NCI-H146 (cell line): ENCODE measurements at regions not wholly inside any gene's neighbourhood (a gene's known extent, or its start where the extent isn't known, plus 50 kb on each side); places are given as distances from the start of the nearest gene placed in this dataset.
"Not testable (repeated sequence)": the region's sequence is repeated elsewhere in the genome, so short reads cannot be mapped to it uniquely, and the experiment has no call there.

ENCODE experiments used
- DNase-seq: peaks from one replicate; lab custom pipeline; 2025; lab: John Stamatoyannopoulos, UW

GRCh38 chr5:118604106-118604505, 384.2 kb downstream of the DTWD2 start:
- DNase-seq: no peak

- DNase-seq: no peak
Measured at GRCh38 chr5:118603278-118603677, 385.1 kb downstream of the DTWD2 start.

GRCh38 chr5:118598311-118598710, 390.0 kb downstream of the DTWD2 start:
- no peak for DNase-seq

GRCh38 chr5:118597543-118597942, 390.8 kb downstream of the DTWD2 start:
- DNase-seq: peak; percentile 59

- DNase-seq: no peak
Measured at GRCh38 chr5:118596255-118596654, 392.1 kb downstream of the DTWD2 start.

GRCh38 chr5:118593003-118593328, 395.4 kb downstream of the DTWD2 start:
- no peak for DNase-seq

GRCh38 chr5:118592229-118593002, 395.9 kb downstream of the DTWD2 start:
- DNase-seq: peak; percentile 30

GRCh38 chr5:118590806-118591205, 397.5 kb downstream of the DTWD2 start:
- no peak for DNase-seq

GRCh38 chr5:118580949-118581348, 407.4 kb downstream of the DTWD2 start:
- DNase-seq: no peak

- no peak for DNase-seq
Measured at GRCh38 chr5:118578093-118578492, 410.3 kb downstream of the DTWD2 start.

GRCh38 chr5:118577621-118578020, 410.7 kb downstream of the DTWD2 start:
- DNase-seq: no peak

GRCh38 chr5:118570276-118570675, 418.1 kb downstream of the DTWD2 start:
- not testable (repeated sequence) for DNase-seq

- not testable (repeated sequence) for DNase-seq
Measured at GRCh38 chr5:118569596-118569995, 418.8 kb downstream of the DTWD2 start.

- DNase-seq: no peak
Measured at GRCh38 chr5:118565335-118565971, 422.9 kb downstream of the DTWD2 start.

- peak; percentile 86 for DNase-seq
Measured at GRCh38 chr5:118561971-118562370, 426.4 kb downstream of the DTWD2 start.

- DNase-seq: no peak
Measured at GRCh38 chr5:118561235-118561634, 427.1 kb downstream of the DTWD2 start.

GRCh38 chr5:118558871-118559270, 429.5 kb downstream of the DTWD2 start:
- no peak for DNase-seq

- DNase-seq: no peak
Measured at GRCh38 chr5:118557251-118557661, 431.1 kb downstream of the DTWD2 start.

GRCh38 chr5:118556792-118557191, 431.6 kb downstream of the DTWD2 start:
- DNase-seq: no peak

GRCh38 chr5:118555727-118556126, 432.6 kb downstream of the DTWD2 start:
- no peak for DNase-seq

GRCh38 chr5:118554981-118555380, 433.4 kb downstream of the DTWD2 start:
- peak; percentile 8 for DNase-seq

GRCh38 chr5:118554241-118554640, 434.1 kb downstream of the DTWD2 start:
- DNase-seq: no peak

GRCh38 chr5:118553662-118554061, 434.7 kb downstream of the DTWD2 start:
- DNase-seq: no peak
